GM23248 (cell line): ENCODE measurements at regions not wholly inside any gene's neighbourhood (a gene's known extent, or its start where the extent isn't known, plus 50 kb on each side); places are given as distances from the start of the nearest gene placed in this dataset.

Experiments
- EZH2 ChIP-seq: fragments of 200-600 bp; sonication (generic); IDR thresholded peaks from 2 replicates; pipeline ENCODE4 v1.6.1; 2018; ENCODE audit warnings: antibody characterized with exemption, mild to moderate bottlenecking; ENCODE audit not compliant: insufficient read depth, poor library complexity, severe bottlenecking
- EZH2phosphoT487 ChIP-seq: fragments of 200-600 bp; sonication (generic); IDR thresholded peaks from 2 replicates; pipeline ENCODE4 v1.6.1; 2018; ENCODE audit warnings: antibody characterized with exemption, moderate library complexity, mild to moderate bottlenecking, low read depth; ENCODE audit not compliant: insufficient read depth

DNA sequence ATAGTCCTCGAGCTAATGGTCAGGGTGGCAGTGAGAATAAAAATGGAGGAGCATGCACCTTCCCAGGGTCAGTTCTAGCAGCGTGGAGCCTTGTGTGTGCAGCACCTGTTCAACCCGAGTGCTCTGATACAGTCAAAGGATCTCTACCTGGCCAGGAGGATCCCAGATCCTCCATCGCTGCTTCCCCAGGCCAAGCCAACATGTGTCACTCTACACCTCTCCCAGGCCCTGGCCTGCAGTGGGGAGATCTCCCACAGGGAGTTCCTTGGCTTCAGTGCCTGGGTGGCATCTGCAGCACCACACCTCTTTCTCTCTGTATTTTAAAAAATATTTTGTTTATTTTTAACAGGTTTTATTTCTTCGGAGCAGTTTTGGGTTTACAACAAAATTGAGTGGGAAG lies 414.8 kb upstream of the C2CD4B start:
- TF ChIP-seq EZH2, result no peak
- TF ChIP-seq EZH2phosphoT487, result no peak
